Heart left ventricle (tissue), 13 donors: ENCODE measurements at regions not wholly inside any gene's neighbourhood (a gene's known extent, or its start where the extent isn't known, plus 50 kb on each side); places are given as distances from the start of the nearest gene placed in this dataset.

Experiments
- CTCF ChIP-seq, 12 donors: fragments of 200-600 bp; sonication (generic) in 4 of 12; IDR thresholded peaks; one replicate each; pipeline versions ENCODE4 v1.5.0 to v1.8.0; 2018 to 2022; ENCODE audit warnings: antibody characterized with exemption in 12 of 12, mild to moderate bottlenecking in 5 of 12
- POLR2A ChIP-seq, 2 donors: fragments of 450-650 bp; IDR thresholded peaks; one replicate each; pipeline ENCODE4 v1.6.1; 2017; ENCODE audit warnings: antibody characterized with exemption in 2 of 2, mild to moderate bottlenecking in 2 of 2, moderate library complexity in 2 of 2
- donor health status: ischemic (EF 13 %, LVEDD 7.1; RV severe dilation, severe dysfunction).
- donor health status: DM: no; HTN: yes; CAD: no.
- donor health status: DM: no; HTN: no; CAD: no.
- donor health status: ischemic (EF 25% LVEDD 6.9; RV normal size, moderate dysfunction).
- donor health status: ischemic (EF 25% LVEDD 5.7; RV mildly dilated, moderate dysfunction).
- donor health status: ischemic (EF 35%, LVEDD 5.7; RV mildly dilated, moderate dysfunction).
- donor health status: nonischemic (EF 11% LVEDD 7.7; RV severe dilation, severe dysfunction).
- donor health status: DM: yes; HTN: yes; CAD: no.
- donor health status: PGD.
- donor health status: ischemic (EF 29% LVEDD 5.4; RV normal size, mild dysfunction).
- donor health status: nonischemic (EF 23%, LVEDD 6.1; RV moderate dilation, normal function).

- TF ChIP-seq POLR2A (IDR thresholded peaks at IDR 0.05) (no peak), CTCF (IDR thresholded peaks at IDR 0.05) (no peak)
Observed at GRCh38 chr6:113344969-113345368, 512.2 kb upstream of the MARCKS start.
